H1 (cell line): ENCODE measurements at regions not wholly inside any gene's neighbourhood (a gene's known extent, or its start where the extent isn't known, plus 50 kb on each side); places are given as distances from the start of the nearest gene placed in this dataset.

Source experiments
- CTCF ChIA-PET: fragments of 300-600 bp; sonication (Branson Sonifier 250); formaldehyde crosslinking; loops from one replicate; lab custom pipeline; 2021; ENCODE audit not compliant: partially characterized antibody; lab: Charles Lee
- POLR2A ChIA-PET: fragments of 300-600 bp; sonication (Branson Sonifier 250); formaldehyde crosslinking; loops from one replicate; lab custom pipeline; 2021; ENCODE audit warnings: inconsistent platforms; ENCODE audit not compliant: partially characterized antibody; lab: Charles Lee
- DNase-seq, 2 experiments: peaks; one replicate each; pipeline versions ENCODE4 v3.0.0 to v3.0.0-alpha.2; 2010 to 2022; ENCODE audit warnings: low spot score in 2 of 2, low read depth in 1 of 2, mixed read lengths in 1 of 2
- FAIRE-seq: peaks from 2 replicates; lab custom pipeline; 2011; peaks lifted over from hg19 to GRCh38; lab: Jason Lieb, UNC
- H2AFZ ChIP-seq: 2 replicates; pipeline ENCODE4 v1.8.1; 2012; ENCODE audit warnings: low read length, inconsistent platforms
- H2AK5ac ChIP-seq: 2 replicates; pipeline ENCODE4 v1.6.1; 2013; ENCODE audit warnings: low read depth, low read length
- H2BK120ac ChIP-seq: replicated peaks from 2 replicates; pipeline ENCODE3; 2013; ENCODE audit warnings: low read depth, low read length, inconsistent platforms
- H2BK12ac ChIP-seq: 2 replicates; pipeline ENCODE4 v1.6.1; 2013; ENCODE audit warnings: low read depth, low read length
- H2BK15ac ChIP-seq: 2 replicates; pipeline ENCODE4 v1.6.1; 2013; ENCODE audit warnings: low read length
- H2BK20ac ChIP-seq: 2 replicates; pipeline ENCODE4 v1.6.1; 2013; ENCODE audit warnings: low read length
- H2BK5ac ChIP-seq: 2 replicates; pipeline ENCODE4 v1.6.1; 2013; ENCODE audit warnings: low read depth, low read length
- H3K14ac ChIP-seq: 2 replicates; pipeline ENCODE4 v1.6.1; 2013; ENCODE audit warnings: inconsistent platforms; ENCODE audit not compliant: insufficient read length
- H3K18ac ChIP-seq: 2 replicates; pipeline ENCODE4 v1.6.1; 2013; ENCODE audit warnings: low read length; ENCODE audit errors: extremely low read depth
- H3K23ac ChIP-seq: 2 replicates; pipeline ENCODE4 v1.6.1; 2013; ENCODE audit warnings: inconsistent platforms; ENCODE audit not compliant: insufficient read length
- H3K23me2 ChIP-seq: 2 replicates; pipeline ENCODE4 v1.6.1; 2013; ENCODE audit warnings: low read depth, low read length
- H3K27ac ChIP-seq: 2 replicates; pipeline ENCODE4 v1.6.1; 2011; ENCODE audit warnings: low read depth, low read length, inconsistent platforms
- H3K27me3 ChIP-seq, 4 experiments: replicated peaks in 1 of 4; 1 replicate in 1 of 4; 2 replicates in 3 of 4; pipeline versions ENCODE4 v1.6.1 to v1.8.1; 2011 to 2013; ENCODE audit warnings: low read length in 3 of 4, mild to moderate bottlenecking in 3 of 4, inconsistent platforms in 2 of 4, mixed read lengths in 2 of 4, moderate library complexity in 1 of 4; ENCODE audit not compliant: control insufficient read depth in 3 of 4, insufficient read depth in 3 of 4; ENCODE audit errors: extremely low read depth in 1 of 4
- H3K36me3 ChIP-seq, 4 experiments: 2 replicates each; pipeline versions ENCODE4 v1.6.1 to v1.8.1; 2011 to 2013; ENCODE audit warnings: mild to moderate bottlenecking in 4 of 4, low read length in 3 of 4, moderate library complexity in 2 of 4, control low read depth in 1 of 4, inconsistent platforms in 1 of 4; ENCODE audit not compliant: insufficient read depth in 4 of 4, control insufficient read depth in 2 of 4
- H3K4ac ChIP-seq: replicated peaks from 2 replicates; pipeline ENCODE3; 2013; ENCODE audit warnings: low read length, low read depth, mixed read lengths, inconsistent platforms; ENCODE audit not compliant: insufficient read length
- H3K4me1 ChIP-seq, 4 experiments: replicated peaks in 1 of 4; 1 replicate in 1 of 4; 2 replicates in 3 of 4; pipeline versions ENCODE4 v1.6.1 to v1.8.1; 2011 to 2013; ENCODE audit warnings: low read length in 3 of 4, inconsistent platforms in 2 of 4, mixed read lengths in 1 of 4; ENCODE audit not compliant: insufficient read depth in 4 of 4, control insufficient read depth in 3 of 4
- H3K4me2 ChIP-seq, 2 experiments: 2 replicates each; pipeline versions ENCODE4 v1.6.1 to v1.8.1; 2011 to 2013; ENCODE audit warnings: low read depth in 2 of 2, low read length in 2 of 2, control low read depth in 1 of 2, inconsistent platforms in 1 of 2, mild to moderate bottlenecking in 1 of 2; ENCODE audit not compliant: insufficient read depth in 1 of 2
- H3K4me3 ChIP-seq, 4 experiments: fragments of 200-600, 300-600 bp in 1 of 4; sonication (generic), shearing (Covaris generic), sonication (Bioruptor Twin) in 1 of 4; 2 replicates each; pipeline versions ENCODE4 v1.5.1 to v1.8.1; 2011 to 2016; ENCODE audit warnings: low read length in 4 of 4, low read depth in 3 of 4, control low read depth in 2 of 4, inconsistent platforms in 2 of 4, mild to moderate bottlenecking in 2 of 4, mixed read lengths in 1 of 4, moderate library complexity in 1 of 4; ENCODE audit not compliant: insufficient read depth in 2 of 4; ENCODE audit errors: extremely low read depth in 1 of 4
- H3K56ac ChIP-seq: replicated peaks from 2 replicates; pipeline ENCODE3; 2013; ENCODE audit warnings: low read depth, mild to moderate bottlenecking, mixed read lengths, low read length, inconsistent platforms; ENCODE audit not compliant: insufficient read length
- H3K79me1 ChIP-seq: 2 replicates; pipeline ENCODE4 v1.6.1; 2013; ENCODE audit warnings: low read depth, low read length, control low read depth
- H3K79me2 ChIP-seq, 2 experiments: 2 replicates each; pipeline versions ENCODE4 v1.6.1 to v1.8.1; 2012 to 2013; ENCODE audit warnings: low read length in 2 of 2, mild to moderate bottlenecking in 2 of 2, inconsistent platforms in 1 of 2; ENCODE audit not compliant: insufficient read depth in 2 of 2, control insufficient read depth in 1 of 2
- H3K9ac ChIP-seq, 4 experiments: replicated peaks in 1 of 4; 1 replicate in 1 of 4; 2 replicates in 3 of 4; pipeline versions ENCODE4 v1.6.1 to v1.8.1; 2011 to 2013; ENCODE audit warnings: low read depth in 3 of 4, low read length in 3 of 4, control low read depth in 2 of 4, mild to moderate bottlenecking in 2 of 4, moderate library complexity in 2 of 4, inconsistent platforms in 1 of 4; ENCODE audit errors: extremely low read depth in 1 of 4
- H3K9me3 ChIP-seq, 2 experiments: 2 replicates each; pipeline versions ENCODE4 v1.6.1 to v1.8.1; 2012 to 2013; ENCODE audit warnings: mild to moderate bottlenecking in 2 of 2, moderate library complexity in 2 of 2, control low read depth in 1 of 2, inconsistent platforms in 1 of 2, low read depth in 1 of 2, low read length in 1 of 2, mixed read lengths in 1 of 2; ENCODE audit not compliant: insufficient read depth in 2 of 2
- H4K20me1 ChIP-seq, 2 experiments: replicated peaks in 1 of 2; 2 replicates each; pipeline versions ENCODE3 to v1.8.1; 2011 to 2013; ENCODE audit warnings: inconsistent platforms in 2 of 2, low read length in 2 of 2, mild to moderate bottlenecking in 1 of 2; ENCODE audit not compliant: insufficient read depth in 2 of 2, control insufficient read depth in 1 of 2
- H4K5ac ChIP-seq: 2 replicates; pipeline ENCODE4 v1.6.1; 2013; ENCODE audit warnings: low read length, low read depth, mixed read lengths, inconsistent platforms; ENCODE audit not compliant: insufficient read length
- H4K8ac ChIP-seq: 2 replicates; pipeline ENCODE4 v1.8.0; 2013; ENCODE audit warnings: mild to moderate bottlenecking, moderate library complexity, low read length, inconsistent platforms; ENCODE audit not compliant: insufficient read depth; ENCODE audit errors: extremely low read depth
- H4K91ac ChIP-seq: replicated peaks from 2 replicates; pipeline ENCODE3; 2013; ENCODE audit warnings: low read length, mixed read lengths, inconsistent platforms; ENCODE audit not compliant: insufficient read length
- EGR1 ChIP-seq: IDR thresholded peaks from 2 replicates; pipeline ENCODE4 v1.6.1; 2011; ENCODE audit warnings: low read depth, low read length, borderline replicate concordance
- HDAC2 ChIP-seq, 2 experiments: fragments of 300-600 bp in 1 of 2; sonication (generic) in 1 of 2; IDR thresholded peaks; 2 replicates each; pipeline ENCODE4 v1.6.1; 2011 to 2012; ENCODE audit warnings: low read depth in 2 of 2, low read length in 2 of 2, mild to moderate bottlenecking in 2 of 2, moderate library complexity in 2 of 2, borderline replicate concordance in 1 of 2, inconsistent platforms in 1 of 2
- JUN ChIP-seq: IDR thresholded peaks from 2 replicates; pipeline ENCODE4 v1.6.1; 2011; ENCODE audit warnings: low read depth, mild to moderate bottlenecking, improper control_type of control experiment, low read length
- NANOG ChIP-seq: IDR thresholded peaks from 2 replicates; pipeline ENCODE4 v1.6.1; 2011; ENCODE audit warnings: low read length, low read depth, mild to moderate bottlenecking, inconsistent platforms; ENCODE audit not compliant: insufficient read depth, poor library complexity, severe bottlenecking
- RAD21 ChIP-seq, 2 experiments: IDR thresholded peaks in 1 of 2; conservative IDR thresholded peaks in 1 of 2; 2 replicates each; pipeline ENCODE4 v1.6.1; 2011; ENCODE audit warnings: low read depth in 2 of 2, low read length in 2 of 2, improper control_type of control experiment in 1 of 2, inconsistent platforms in 1 of 2, mild to moderate bottlenecking in 1 of 2, moderate library complexity in 1 of 2
- RFX5 ChIP-seq: IDR thresholded peaks from 2 replicates; pipeline ENCODE4 v1.6.1; 2011; ENCODE audit warnings: low read depth, low read length, improper control_type of control experiment, borderline replicate concordance
- SIN3A ChIP-seq, 2 experiments: IDR thresholded peaks in 1 of 2; conservative IDR thresholded peaks in 1 of 2; 2 replicates each; pipeline ENCODE4 v1.6.1; 2011 to 2012; ENCODE audit warnings: low read length in 2 of 2, improper control_type of control experiment in 1 of 2, low read depth in 1 of 2, mild to moderate bottlenecking in 1 of 2
- SP1 ChIP-seq: IDR thresholded peaks from 2 replicates; pipeline ENCODE4 v1.6.1; 2011; ENCODE audit warnings: low read depth, low read length
- SP4 ChIP-seq: IDR thresholded peaks from 2 replicates; pipeline ENCODE4 v1.6.1; 2012; ENCODE audit warnings: low read length, inconsistent platforms
- TEAD4 ChIP-seq: IDR thresholded peaks from 2 replicates; pipeline ENCODE4 v1.6.1; 2012; ENCODE audit warnings: low read depth, low read length, inconsistent platforms, mixed read lengths
- WGBS, 2 experiments: shearing (Covaris generic) in 1 of 2; methylation state at CpG; one replicate each; pipeline versions ENCODE4 v1.1.6 to v1.1.7; 2013 to 2015; ENCODE audit warnings: low lambda C conversion rate in 2 of 2, mixed read lengths in 2 of 2, inconsistent platforms in 1 of 2, low coverage in 1 of 2, missing lambda C conversion rate in 1 of 2; ENCODE audit not compliant: insufficient replicate concordance in 2 of 2, insufficient coverage in 1 of 2, insufficient read length in 1 of 2; ENCODE audit errors: extremely low coverage in 1 of 2, missing lambda C conversion rate in 1 of 2; 5-methylcytosine and 5-hydroxymethylcytosine counted together
- TF ChIP-seq, protein P1 (sequence below): IDR thresholded peaks from 2 replicates; pipeline ENCODE4 v1.6.1; 2012; ENCODE audit warnings: inconsistent platforms

DNA sequence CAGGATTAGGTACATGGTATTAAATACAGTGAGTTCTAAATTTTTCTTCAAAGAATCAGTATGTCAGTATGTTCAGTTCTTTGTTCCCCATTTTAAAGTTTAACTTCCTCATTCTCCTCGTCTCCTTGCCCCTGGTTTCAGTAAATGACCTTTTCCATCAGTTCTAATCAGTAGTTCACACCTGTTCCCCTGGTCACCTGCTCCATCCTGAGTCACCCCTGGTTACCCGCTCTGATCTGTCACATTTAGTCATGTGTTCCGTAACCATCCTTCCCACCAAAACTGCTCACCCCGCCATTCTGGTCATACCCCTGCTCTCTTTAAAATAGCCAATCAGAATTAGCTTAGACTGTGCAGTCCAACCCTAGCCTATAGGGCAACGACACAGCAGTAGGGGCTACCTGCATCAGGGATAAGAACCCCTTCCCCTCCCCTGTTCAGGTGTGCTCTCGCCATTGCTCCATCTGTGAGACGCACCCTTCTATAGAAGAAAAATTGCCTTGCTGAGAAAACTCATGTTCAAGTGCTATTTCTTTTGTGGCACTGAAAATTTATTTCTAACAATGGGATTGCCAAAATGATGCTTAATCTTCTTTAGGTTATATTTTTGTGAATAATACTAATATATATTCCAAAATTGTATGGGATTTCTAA is 181.3 kb downstream of the OR13H1 start:
- WGBS, 2 experiments = 80% methylated on average over 7 of the region's 7 CpGs; no CpG with 5 or more reads in 1 of the 2 experiments
- no peak overlapping the region for H3K14ac ChIP-seq
- no peak overlapping the region for H2BK15ac ChIP-seq
- H3K4me1 ChIP-seq = no peaks in the 10 kb centered on the region
- CTCF ChIA-PET = no interaction called here
- H3K27ac ChIP-seq = no peak overlapping the region
- no peak overlapping the region for H2AFZ ChIP-seq
- H3K9ac ChIP-seq = no peak overlapping the region
- H4K20me1 ChIP-seq = no peaks in the 10 kb centered on the region
- DNase-seq = no peak
- H4K5ac ChIP-seq = no peak overlapping the region
- no peak overlapping the region for H3K4ac ChIP-seq
- no peak overlapping the region for H2BK5ac ChIP-seq
- no peaks in the 10 kb centered on the region for H3K9me3 ChIP-seq
- TF ChIP-seq, protein P1, sequence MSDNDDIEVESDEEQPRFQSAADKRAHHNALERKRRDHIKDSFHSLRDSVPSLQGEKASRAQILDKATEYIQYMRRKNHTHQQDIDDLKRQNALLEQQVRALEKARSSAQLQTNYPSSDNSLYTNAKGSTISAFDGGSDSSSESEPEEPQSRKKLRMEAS = no peak
- TF ChIP-seq SP4 (no peak), SP1 (no peak), RAD21 (IDR thresholded peaks at IDR 0.05 in 1 of 2, conservative IDR thresholded peaks at IDR 0.05 in 1 of 2; ENCODE audit: low read depth in 2 of 2, low read length in 2 of 2) (no peak), NANOG (no peak), TEAD4 (no peak), JUN (no peak), HDAC2 (IDR thresholded peaks at IDR 0.05; ENCODE audit: borderline replicate concordance in 1 of 2, low read depth in 2 of 2, low read length in 2 of 2) (no peak), EGR1 (no peak), SIN3A (conservative IDR thresholded peaks at IDR 0.05 in 1 of 2, IDR thresholded peaks at IDR 0.05 in 1 of 2; ENCODE audit: low read depth in 1 of 2, low read length in 2 of 2) (no peak), RFX5 (no peak)
- TF ChIP-seq, all 59 proteins: peak for 0
- POLR2A ChIA-PET = no interaction called here
- no peak overlapping the region for H3K18ac ChIP-seq
- no peak overlapping the region for H4K91ac ChIP-seq
- H3K4me3 ChIP-seq = no peak overlapping the region
- no peak overlapping the region for H2BK12ac ChIP-seq
- no peaks in the 10 kb centered on the region for H3K23me2 ChIP-seq
- FAIRE-seq = no peak
- no peak overlapping the region for H2AK5ac ChIP-seq
- no peak overlapping the region for H3K23ac ChIP-seq
- no peak overlapping the region for H4K8ac ChIP-seq
- no peaks in the 10 kb centered on the region for H3K79me1 ChIP-seq
- H2BK120ac ChIP-seq = no peak overlapping the region
- H2BK20ac ChIP-seq = no peak overlapping the region
- H3K4me2 ChIP-seq = no peak overlapping the region
- H3K79me2 ChIP-seq = no peaks in the 10 kb centered on the region
- H3K56ac ChIP-seq = no peak overlapping the region
- H3K36me3 ChIP-seq = peaks cover 0 to 14% (median 1%) of the 10 kb centered on the region in 4 experiments; a peak in 2 of 8 replicates
- H3K27me3 ChIP-seq = no peaks in the 10 kb centered on the region
